MV-4-11 (cell line): ENCODE measurements at regions not wholly inside any gene's neighbourhood (a gene's known extent, or its start where the extent isn't known, plus 50 kb on each side); places are given as distances from the start of the nearest gene placed in this dataset.

Source experiments
- DNase-seq: peaks from one replicate; lab custom pipeline; 2025; lab: John Stamatoyannopoulos, UW

- DNase-seq = peak; percentile 54
Observed at GRCh38 chr4:108527723-108528122, 92.7 kb upstream of the RPL34 start.

GRCh38 chr4:108520807-108521206 is 99.6 kb upstream of the RPL34 start:
- no peak for DNase-seq

DNA sequence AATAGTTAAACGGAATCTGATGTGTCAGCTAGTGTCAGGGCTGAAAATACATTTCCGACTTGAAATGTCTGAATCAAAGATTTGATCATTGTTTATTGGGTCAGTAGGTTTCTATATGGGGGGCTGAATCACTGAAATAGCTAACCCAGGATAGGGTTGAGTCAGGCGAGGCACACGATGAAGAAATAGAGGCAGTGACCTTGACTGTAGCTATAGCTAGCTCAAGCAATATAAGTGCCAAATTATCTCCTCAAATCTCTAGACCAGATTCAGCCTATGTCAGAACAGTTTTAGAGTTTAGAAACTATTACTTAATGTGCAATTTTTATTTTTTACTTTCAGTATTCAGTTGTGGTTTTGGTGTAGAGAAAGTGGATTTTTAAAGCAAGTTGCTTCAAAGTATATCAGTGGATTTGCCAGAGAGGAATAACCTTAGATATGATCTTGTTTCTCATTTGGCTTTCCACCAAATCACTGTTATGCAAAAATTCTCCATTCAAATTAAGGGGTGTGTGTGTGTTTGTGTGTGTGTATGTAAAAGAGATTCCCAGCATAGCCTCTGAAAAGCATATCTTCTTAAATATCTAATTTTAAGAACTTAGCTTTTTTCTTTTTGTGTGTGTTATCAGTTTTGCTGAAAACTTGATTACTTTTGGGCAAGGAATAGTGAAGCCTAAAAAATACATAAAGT is 100.3 kb upstream of the RPL34 start:
- no peak for DNase-seq

- DNase-seq = no peak
Observed at GRCh38 chr4:108519208-108519833, 101.1 kb upstream of the RPL34 start.

- no peak for DNase-seq
Observed at GRCh38 chr4:108512615-108513505, 107.5 kb upstream of the RPL34 start.

- DNase-seq = no peak
Observed at GRCh38 chr4:108511618-108512017, 108.8 kb upstream of the RPL34 start.

DNA sequence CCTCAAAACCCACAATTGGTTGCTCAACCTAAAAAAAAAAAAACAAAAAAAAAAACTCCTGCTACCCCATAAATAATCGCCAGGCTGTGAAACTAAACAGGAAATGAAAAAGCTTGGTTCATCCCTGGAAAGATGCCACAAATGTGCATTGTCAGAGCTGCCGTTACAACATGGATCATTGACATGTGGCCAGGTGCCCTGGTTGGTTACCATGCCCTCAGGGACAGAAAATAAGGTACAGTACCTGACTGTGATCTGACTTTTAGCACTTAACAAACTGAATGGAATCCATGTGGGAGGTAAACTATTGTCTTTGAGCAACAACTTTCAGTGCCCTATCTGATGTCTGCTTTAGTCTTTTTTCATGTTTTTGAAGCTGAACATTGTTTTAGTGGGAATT is 118.0 kb upstream of the RPL34 start:
- DNase-seq = peak; percentile 86

GRCh38 chr4:108498925-108499324 is 121.5 kb upstream of the RPL34 start:
- no peak for DNase-seq

DNA sequence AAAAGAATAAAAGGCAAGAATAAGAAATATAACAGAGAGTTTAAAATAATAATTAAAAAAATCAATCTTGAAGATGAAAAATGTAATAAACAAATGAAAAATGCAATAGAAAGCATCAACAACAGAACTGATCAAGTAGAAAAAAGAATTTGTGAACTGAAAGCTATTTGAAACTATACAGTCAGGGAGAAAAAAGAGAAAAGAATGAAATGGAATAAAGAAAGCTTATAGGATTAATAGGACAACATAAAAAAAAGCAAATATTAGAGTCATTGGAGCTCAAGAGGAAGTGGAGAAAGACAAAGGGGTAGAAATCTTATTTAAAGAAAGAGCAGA is 126.8 kb upstream of the RPL34 start:
- no peak for DNase-seq

GRCh38 chr4:108492816-108493595 is 127.4 kb upstream of the RPL34 start:
- no peak for DNase-seq

DNA sequence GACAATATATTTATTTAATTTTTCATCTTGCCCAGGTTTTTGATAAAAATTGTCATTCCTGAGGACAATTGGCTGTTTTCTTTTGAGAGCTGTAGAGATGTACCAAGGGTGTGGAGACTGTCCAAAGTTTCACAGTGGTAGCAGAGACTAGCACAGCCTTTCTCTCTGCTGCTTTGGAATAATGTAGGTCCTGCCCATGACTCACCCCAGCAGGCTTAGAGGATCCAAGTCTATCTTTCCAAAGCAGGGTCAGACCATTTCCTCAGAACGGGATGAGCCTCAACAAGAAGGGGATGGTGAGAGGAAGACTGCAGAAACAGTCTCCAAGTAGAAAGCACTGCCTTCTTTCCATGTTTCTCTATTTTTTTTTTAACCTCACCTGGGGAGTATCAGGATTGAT is 131.5 kb upstream of the RPL34 start:
- DNase-seq = no peak

DNA sequence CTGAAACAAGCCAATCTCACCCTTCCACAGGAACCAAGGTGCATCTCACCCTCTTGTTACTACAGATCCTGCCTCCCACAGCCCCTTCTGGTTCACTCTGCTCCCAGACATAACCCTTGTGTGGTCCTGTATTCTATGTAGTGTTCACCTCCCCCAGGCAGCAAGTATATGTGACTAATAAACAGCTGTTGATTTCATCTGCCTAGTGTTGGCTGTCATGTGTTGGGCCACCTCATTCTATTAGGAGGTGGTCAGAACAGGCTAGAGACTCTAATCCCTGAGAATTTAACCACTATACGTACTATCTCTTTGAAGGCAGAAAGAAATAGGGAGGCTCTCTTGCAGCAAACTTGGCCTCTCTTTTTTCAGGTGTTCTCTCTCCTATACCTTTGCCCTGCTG is 134.3 kb upstream of the RPL34 start:
- DNase-seq = no peak

- no peak for DNase-seq
Observed at GRCh38 chr4:108484187-108484586, 136.2 kb upstream of the RPL34 start.

DNA sequence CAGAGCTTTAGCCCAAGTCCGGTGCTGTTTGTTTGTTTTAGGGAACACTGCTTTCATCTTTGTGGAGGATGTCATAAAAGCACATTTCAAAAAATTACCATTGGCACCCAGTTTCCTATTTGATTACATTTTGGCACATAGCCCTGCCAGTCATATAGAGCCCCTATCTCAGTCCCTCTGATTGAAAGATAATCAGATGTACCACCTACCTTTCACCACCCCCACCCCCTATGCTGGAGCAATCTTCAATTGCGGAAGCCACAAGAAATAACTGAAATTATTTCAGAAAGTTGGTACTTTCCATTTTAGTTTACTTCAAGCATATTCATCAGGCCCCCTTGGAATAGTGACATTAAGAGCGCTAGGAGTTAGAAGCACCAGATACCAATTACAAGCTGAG is 136.7 kb upstream of the RPL34 start:
- DNase-seq = no peak

DNA sequence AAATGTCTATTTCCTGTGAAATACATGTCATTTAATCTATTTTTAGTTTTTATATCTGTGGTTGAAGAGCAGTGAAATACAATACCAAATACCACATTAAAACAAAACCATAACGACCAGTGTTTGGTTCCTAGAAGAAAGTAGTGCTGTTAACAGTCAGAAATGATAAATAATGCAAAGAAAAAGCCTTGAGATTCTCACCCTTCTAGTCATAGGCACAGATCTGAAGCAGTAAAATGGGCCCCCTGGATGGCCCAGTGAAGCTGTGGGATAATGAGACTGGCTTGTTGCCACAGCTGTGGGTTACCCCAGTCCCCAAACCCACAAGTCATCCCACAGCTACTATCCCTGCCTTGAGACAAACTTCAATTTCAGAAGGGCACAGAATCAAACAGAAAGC is 137.3 kb upstream of the RPL34 start:
- peak; percentile 45 for DNase-seq

DNA sequence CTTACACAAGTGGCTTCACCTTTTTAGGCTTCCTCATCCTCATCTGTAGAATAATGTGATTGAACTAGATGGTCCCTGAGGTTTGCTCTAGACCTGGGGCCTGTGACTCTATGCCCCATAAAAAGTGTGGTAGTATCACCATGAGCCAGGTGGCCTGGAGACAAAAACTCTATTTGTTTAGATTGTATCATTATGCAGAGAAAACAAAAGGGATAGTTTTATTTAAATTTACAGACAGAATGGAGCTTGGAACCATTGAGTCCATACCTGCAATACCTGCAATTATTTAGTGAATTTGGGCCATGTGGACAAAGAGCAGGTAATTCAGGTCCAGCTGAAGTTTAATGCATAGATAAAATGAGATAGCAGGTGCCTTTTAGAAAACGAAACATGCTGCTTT is 139.5 kb upstream of the RPL34 start:
- no peak for DNase-seq

DNA sequence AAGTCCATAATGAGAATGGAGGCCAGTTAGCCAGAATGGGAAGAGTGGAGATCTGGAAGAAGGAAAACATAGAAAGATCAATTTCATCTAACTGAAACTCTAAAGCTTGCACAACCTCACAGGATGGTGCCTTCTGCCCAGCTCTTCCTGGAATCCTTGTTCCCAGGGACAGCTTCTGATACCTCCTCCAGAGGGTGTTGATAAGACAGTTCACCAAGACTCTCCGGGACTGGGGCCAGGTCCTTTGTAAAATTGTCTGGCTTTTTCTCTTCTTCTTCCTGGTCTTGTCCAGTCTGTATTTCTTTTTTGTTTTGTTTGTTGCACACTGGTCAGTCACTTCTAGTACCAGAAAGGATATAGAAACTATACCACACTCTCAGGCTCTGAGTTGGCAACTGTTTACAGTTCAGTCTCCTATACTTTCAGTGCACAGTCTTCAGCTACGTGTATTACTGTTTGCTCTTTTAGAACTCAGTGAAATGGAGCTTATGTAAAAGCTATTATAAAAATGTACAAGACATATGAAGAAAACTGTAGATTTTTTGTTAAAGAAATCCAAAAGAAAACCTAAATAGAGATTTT is 142.8 kb upstream of the RPL34 start:
- no peak for DNase-seq

- DNase-seq = no peak
Observed at GRCh38 chr4:108473163-108473720, 147.1 kb upstream of the RPL34 start.

GRCh38 chr4:108466936-108467902 is 153.2 kb upstream of the RPL34 start:
- peak; percentile 75 for DNase-seq

DNA sequence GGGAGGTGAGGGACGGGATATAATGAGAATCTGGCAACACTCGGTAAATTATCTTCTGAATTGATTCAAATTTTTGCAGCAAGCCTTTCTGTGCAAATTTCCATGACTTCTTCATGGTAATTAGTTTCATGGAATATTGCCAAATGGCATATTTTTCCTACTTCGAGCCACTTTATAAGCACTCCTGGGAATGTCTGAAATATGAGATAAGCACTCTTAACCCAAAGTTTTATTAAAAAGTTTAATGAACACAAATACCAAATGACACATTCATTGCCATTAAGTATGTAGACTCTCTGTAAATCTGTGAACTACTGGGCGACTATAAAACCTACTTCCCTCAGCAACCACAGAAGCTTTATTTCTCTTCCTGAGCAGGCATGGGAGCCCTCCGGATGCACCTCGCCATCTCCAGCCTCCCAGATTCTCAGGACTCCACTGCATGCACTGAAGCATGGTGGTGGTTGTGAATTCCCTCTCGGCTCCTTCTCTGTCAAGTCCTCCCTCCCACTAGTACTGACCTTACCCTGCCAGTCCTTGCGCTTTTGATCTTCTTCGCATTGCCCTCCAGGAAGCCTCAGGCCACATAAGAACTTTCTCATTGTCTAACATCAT is 154.4 kb upstream of the RPL34 start:
- no peak for DNase-seq
